ENCODE measurements at regions not wholly inside any gene's neighbourhood (a gene's known extent, or its start where the extent isn't known, plus 50 kb on each side); places are given as distances from the start of the nearest gene placed in this dataset.

- TF ChIP-seq CTCF (IDR thresholded peaks at IDR 0.05) (no peak), EP300 (IDR thresholded peaks at IDR 0.05) (no peak)
These were observed 370.6 kb upstream of the RPS6KA3 start for GRCh38 chrX:20637351-20637750.

Measured in gastroesophageal sphincter (tissue), 3 donors.